ENCODE measurements at regions not wholly inside any gene's neighbourhood (a gene's known extent, or its start where the extent isn't known, plus 50 kb on each side); places are given as distances from the start of the nearest gene placed in this dataset.

DNA sequence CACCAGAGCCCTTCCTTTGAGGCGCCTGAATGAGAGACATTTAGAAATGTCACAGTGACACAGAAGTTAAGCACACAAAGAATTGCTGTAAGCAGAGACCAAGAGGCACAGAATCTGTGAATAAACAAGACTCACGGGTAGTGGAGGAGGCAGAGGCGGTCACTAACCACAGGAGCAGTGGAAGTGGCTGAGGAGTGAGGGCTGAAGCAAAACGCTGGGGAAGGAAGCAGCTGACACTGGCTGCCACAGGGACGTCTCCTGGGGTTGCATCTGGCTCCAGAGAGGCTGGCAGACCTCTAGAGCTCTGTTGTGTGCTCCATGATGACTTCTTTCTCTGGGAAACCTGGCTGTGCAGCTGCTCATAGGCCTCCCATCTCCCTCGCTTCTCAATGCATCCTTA, 65.0 kb upstream of the SLC2A12 start:
- TF ChIP-seq, protein P1, sequence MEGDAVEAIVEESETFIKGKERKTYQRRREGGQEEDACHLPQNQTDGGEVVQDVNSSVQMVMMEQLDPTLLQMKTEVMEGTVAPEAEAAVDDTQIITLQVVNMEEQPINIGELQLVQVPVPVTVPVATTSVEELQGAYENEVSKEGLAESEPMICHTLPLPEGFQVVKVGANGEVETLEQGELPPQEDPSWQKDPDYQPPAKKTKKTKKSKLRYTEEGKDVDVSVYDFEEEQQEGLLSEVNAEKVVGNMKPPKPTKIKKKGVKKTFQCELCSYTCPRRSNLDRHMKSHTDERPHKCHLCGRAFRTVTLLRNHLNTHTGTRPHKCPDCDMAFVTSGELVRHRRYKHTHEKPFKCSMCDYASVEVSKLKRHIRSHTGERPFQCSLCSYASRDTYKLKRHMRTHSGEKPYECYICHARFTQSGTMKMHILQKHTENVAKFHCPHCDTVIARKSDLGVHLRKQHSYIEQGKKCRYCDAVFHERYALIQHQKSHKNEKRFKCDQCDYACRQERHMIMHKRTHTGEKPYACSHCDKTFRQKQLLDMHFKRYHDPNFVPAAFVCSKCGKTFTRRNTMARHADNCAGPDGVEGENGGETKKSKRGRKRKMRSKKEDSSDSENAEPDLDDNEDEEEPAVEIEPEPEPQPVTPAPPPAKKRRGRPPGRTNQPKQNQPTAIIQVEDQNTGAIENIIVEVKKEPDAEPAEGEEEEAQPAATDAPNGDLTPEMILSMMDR (conservative IDR thresholded peaks at IDR 0.05; ENCODE audit: low read depth, low read length), result no peak
- DNase-seq (ENCODE audit: low read depth), result peak; percentile 38

DNA sequence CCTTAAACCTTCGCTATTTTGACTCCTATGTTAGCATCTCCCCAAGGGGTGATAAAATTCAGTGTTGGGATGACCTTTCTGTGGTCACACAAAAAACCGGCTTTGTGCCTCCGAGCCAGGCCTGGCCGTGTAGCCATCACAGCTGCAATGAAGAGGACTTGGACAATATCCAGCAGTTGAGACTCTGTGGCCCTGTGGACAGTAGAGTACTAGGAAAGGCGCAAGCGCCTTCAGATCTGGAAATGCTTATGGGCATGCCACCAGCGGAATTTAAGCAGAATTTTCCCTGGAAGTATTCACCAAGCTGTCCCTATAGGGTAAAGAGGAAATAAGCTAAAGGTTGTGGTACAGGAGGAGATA, 63.3 kb upstream of the SLC2A12 start:
- DNase-seq (ENCODE audit: low read depth), result no peak
- TF ChIP-seq, protein P1 (conservative IDR thresholded peaks at IDR 0.05; ENCODE audit: low read depth, low read length), result no peak
- no peak overlapping the region for H3K4me3 ChIP-seq (ENCODE audit: low read depth, low read length)

More for the DNA sequence above, 65.0 kb upstream of the SLC2A12 start:
- no peak overlapping the region for H3K4me3 ChIP-seq (ENCODE audit: low read depth, low read length)

DNA sequence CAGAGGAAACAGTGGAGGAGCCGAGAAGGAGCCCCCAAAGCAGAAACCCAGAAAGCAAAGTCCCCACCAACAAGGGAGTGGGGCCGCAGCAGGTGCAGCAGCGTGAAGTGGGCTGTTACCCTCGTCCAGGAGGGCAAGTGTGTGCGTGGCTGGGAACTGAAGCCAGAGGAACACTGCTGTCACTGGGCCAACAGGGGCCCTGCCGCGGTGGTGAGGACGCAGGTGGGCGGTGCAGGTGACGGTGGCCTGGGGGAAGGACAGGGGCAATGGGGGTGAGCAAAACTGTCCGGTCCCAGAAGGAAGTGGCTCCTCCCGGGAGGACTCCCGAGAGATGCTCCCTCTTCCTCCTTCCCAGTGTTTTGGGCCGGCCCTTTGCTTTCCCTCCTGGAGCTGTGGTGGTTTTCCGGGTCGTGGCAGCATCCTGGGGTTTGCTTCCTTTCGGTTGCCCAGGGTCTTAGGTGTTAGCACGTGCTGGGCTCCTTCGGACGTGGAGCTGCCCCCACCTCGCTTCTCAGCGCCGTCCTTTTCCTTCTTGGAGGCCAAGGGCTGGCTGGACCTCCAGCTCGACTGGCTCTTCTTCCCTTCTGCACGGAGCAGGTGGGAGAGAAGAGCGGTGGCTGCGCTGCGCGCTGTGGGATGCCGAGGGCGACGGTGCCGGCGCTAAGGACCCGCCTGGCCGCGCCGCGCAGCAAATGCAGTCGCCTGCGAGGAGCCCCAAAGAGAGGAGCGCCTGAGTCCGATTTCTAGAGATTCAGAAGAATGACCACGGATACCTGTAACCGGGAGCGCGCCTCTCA, 62.7 kb upstream of the SLC2A12 start:
- H3K4me3 ChIP-seq (ENCODE audit: low read depth, low read length), result no peak overlapping the region
- DNase-seq (ENCODE audit: low read depth), result no peak
- TF ChIP-seq, protein P1 (conservative IDR thresholded peaks at IDR 0.05; ENCODE audit: low read depth, low read length), result no peak

- H3K4me3 ChIP-seq (ENCODE audit: low read depth, low read length), result no peak overlapping the region
- no peak for DNase-seq (ENCODE audit: low read depth)
- TF ChIP-seq, protein P1 (conservative IDR thresholded peaks at IDR 0.05; ENCODE audit: low read depth, low read length), result no peak
These were observed 62.1 kb upstream of the SLC2A12 start for GRCh38 chr6:134114489-134114888.

GRCh38 chr6:134111726-134112125, 59.3 kb upstream of the SLC2A12 start:
- TF ChIP-seq, protein P1 (conservative IDR thresholded peaks at IDR 0.05; ENCODE audit: low read depth, low read length), result no peak
- no peak overlapping the region for H3K4me3 ChIP-seq (ENCODE audit: low read depth, low read length)
- no peak for DNase-seq (ENCODE audit: low read depth)

- TF ChIP-seq, protein P1 (conservative IDR thresholded peaks at IDR 0.05; ENCODE audit: low read depth, low read length), result peak; percentile 92
- peak; percentile 74 for DNase-seq (ENCODE audit: low read depth)
- no peak overlapping the region for H3K4me3 ChIP-seq (ENCODE audit: low read depth, low read length)
These were observed 58.7 kb upstream of the SLC2A12 start for GRCh38 chr6:134111062-134111677.

- TF ChIP-seq, protein P1 (conservative IDR thresholded peaks at IDR 0.05; ENCODE audit: low read depth, low read length), result no peak
- no peak for DNase-seq (ENCODE audit: low read depth)
- H3K4me3 ChIP-seq (ENCODE audit: low read depth, low read length), result no peak overlapping the region
These were observed 54.3 kb upstream of the SLC2A12 start for GRCh38 chr6:134106702-134107101.
